Epithelial cell of proximal tubule (primary cell): ENCODE measurements at regions not wholly inside any gene's neighbourhood (a gene's known extent, or its start where the extent isn't known, plus 50 kb on each side); places are given as distances from the start of the nearest gene placed in this dataset.
A peak's percentile ranks its signal among the peaks of the same experiment; 100 is the strongest.

Source experiments
- DNase-seq: peaks from one replicate; pipeline ENCODE4 v3.0.0-alpha.2; 2011; ENCODE audit warnings: low read depth
- H3K4me3 ChIP-seq: 2 replicates; pipeline ENCODE4 v1.5.1; 2011; ENCODE audit warnings: low read depth, mild to moderate bottlenecking, low read length
- CTCF ChIP-seq: conservative IDR thresholded peaks from 2 replicates; pipeline ENCODE4 v1.5.1; 2012; ENCODE audit warnings: low read depth, mild to moderate bottlenecking, low read length

GRCh38 chr2:9772999-9773902, 70.0 kb upstream of the TAF1B start:
- no peak for TF ChIP-seq CTCF
- DNase-seq, result no peak
- no peak overlapping the region for H3K4me3 ChIP-seq

GRCh38 chr2:9773903-9774239, 69.4 kb upstream of the TAF1B start:
- no peak for DNase-seq
- H3K4me3 ChIP-seq, result no peak overlapping the region
- TF ChIP-seq CTCF, result no peak

GRCh38 chr2:9774266-9774665, 69.0 kb upstream of the TAF1B start:
- DNase-seq, result no peak
- no peak overlapping the region for H3K4me3 ChIP-seq
- no peak for TF ChIP-seq CTCF

- TF ChIP-seq CTCF, result no peak
- DNase-seq, result no peak
- no peak overlapping the region for H3K4me3 ChIP-seq
These were observed 67.9 kb upstream of the TAF1B start for GRCh38 chr2:9775351-9775750.

- H3K4me3 ChIP-seq, result no peak overlapping the region
- no peak for TF ChIP-seq CTCF
- DNase-seq, result no peak
These were observed 67.1 kb upstream of the TAF1B start for GRCh38 chr2:9775999-9776712.

GRCh38 chr2:9777081-9777480, 66.2 kb upstream of the TAF1B start:
- H3K4me3 ChIP-seq, result no peak overlapping the region
- no peak for DNase-seq
- TF ChIP-seq CTCF, result no peak

- no peak for DNase-seq
- H3K4me3 ChIP-seq, result no peak overlapping the region
- peak; percentile 56 for TF ChIP-seq CTCF
These were observed 65.3 kb upstream of the TAF1B start for GRCh38 chr2:9778012-9778411.
